ENCODE measurements at regions not wholly inside any gene's neighbourhood (a gene's known extent, or its start where the extent isn't known, plus 50 kb on each side); places are given as distances from the start of the nearest gene placed in this dataset.

DNA sequence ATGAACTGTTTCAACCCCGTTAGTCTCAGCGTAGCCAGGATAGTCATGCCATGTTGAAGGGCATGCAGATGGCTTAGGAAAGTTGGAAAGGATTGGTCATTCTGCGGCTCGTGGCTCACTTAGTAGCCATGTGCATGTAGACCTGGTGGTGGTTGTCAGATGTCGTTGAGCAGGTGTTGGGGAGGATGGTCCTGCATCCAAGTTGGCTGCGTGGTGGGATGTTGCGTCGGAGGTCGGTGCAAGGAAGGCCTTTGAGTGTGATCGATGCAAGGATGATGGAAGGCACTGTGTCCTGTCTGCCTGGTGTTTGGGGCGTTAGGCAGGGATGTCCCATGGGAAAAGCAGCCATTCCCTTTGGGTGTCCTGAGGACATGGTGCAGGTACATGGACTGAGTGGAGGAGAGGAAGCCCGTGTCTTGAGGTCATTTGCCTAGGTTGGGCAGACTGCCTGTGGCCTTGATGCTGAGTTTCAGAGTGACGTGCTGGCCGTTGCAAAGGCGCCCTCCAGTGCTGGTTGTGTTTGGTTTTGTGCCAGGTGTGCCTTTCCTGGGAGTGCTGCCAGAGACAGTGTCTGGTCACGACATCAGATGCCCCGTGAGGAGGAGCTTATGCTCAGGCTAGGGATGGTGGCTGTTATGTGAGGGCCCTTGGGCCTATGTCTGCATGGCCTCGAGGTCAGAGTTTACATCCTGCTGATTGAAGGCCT lies 103.4 kb downstream of the SNRPN start:
- CTCF ChIA-PET: no interaction called here
- Mint-ChIP-seq H3K27me3 (no peaks in the 10 kb centered on the region), H3K4me1 (no peaks in the 10 kb centered on the region), H3K9me3 (ENCODE audit: insufficient read depth) (peaks cover 44% of the 10 kb centered on the region), H3K27ac (no peak overlapping the region), H3K4me3 (no peak overlapping the region)
- Histone ChIP-seq H3K27me3 (replicated peaks in 1 of 4; ENCODE audit: control extremely low read depth in 1 of 4, control insufficient read depth in 3 of 4, insufficient read depth in 4 of 4, low read length in 3 of 4) (no peaks in the 10 kb centered on the region), H3K4me2 (replicated peaks; ENCODE audit: low read depth, low read length, poor library complexity, severe bottlenecking) (no peak overlapping the region), H3K4me3 (ENCODE audit: control extremely low read depth in 1 of 5, extremely low read depth in 1 of 5, insufficient read depth in 1 of 5, low read depth in 2 of 5, low read length in 4 of 5) (peak overlapping the region in 1 of 5 experiments; percentile 9), H3K4me1 (ENCODE audit: control insufficient read depth in 2 of 2, insufficient read depth in 2 of 2, low read length in 2 of 2) (no peaks in the 10 kb centered on the region), H2AFZ (ENCODE audit: insufficient read depth, low read depth, low read length, poor library complexity, severe bottlenecking) (no peak overlapping the region), H3K79me2 (ENCODE audit: control insufficient read depth, insufficient read depth, low read length) (no peaks in the 10 kb centered on the region), H3K27ac (ENCODE audit: low read length in 2 of 2) (no peak overlapping the region), H3K9me3 (ENCODE audit: control extremely low read depth in 1 of 3, control insufficient read depth in 2 of 3, insufficient read depth in 1 of 3, low read length in 2 of 3) (peaks cover 2 to 100% (median 99%) of the 10 kb centered on the region in 3 donors), H3K9ac (ENCODE audit: low read length) (no peak overlapping the region), H3K36me3 (replicated peaks in 1 of 2; ENCODE audit: control extremely low read depth in 1 of 2, control insufficient read depth in 1 of 2, extremely low read depth in 1 of 2, insufficient read depth in 2 of 2, low read length in 1 of 2) (peaks cover 0 to 69% of the 10 kb centered on the region in 2 experiments), H4K20me1 (ENCODE audit: control insufficient read depth, insufficient read depth, low read length, poor library complexity, severe bottlenecking) (no peaks in the 10 kb centered on the region)
- intact Hi-C loops (cut with micrococcal nuclease): no loop called here
- TF ChIP-seq, protein P1, sequence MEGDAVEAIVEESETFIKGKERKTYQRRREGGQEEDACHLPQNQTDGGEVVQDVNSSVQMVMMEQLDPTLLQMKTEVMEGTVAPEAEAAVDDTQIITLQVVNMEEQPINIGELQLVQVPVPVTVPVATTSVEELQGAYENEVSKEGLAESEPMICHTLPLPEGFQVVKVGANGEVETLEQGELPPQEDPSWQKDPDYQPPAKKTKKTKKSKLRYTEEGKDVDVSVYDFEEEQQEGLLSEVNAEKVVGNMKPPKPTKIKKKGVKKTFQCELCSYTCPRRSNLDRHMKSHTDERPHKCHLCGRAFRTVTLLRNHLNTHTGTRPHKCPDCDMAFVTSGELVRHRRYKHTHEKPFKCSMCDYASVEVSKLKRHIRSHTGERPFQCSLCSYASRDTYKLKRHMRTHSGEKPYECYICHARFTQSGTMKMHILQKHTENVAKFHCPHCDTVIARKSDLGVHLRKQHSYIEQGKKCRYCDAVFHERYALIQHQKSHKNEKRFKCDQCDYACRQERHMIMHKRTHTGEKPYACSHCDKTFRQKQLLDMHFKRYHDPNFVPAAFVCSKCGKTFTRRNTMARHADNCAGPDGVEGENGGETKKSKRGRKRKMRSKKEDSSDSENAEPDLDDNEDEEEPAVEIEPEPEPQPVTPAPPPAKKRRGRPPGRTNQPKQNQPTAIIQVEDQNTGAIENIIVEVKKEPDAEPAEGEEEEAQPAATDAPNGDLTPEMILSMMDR (IDR thresholded peaks at IDR 0.05): no peak
- no peak for TF ChIP-seq EZH2 (IDR thresholded peaks at IDR 0.05; ENCODE audit: borderline replicate concordance, insufficient read depth, low read depth, low read length, poor library complexity, severe bottlenecking)
- POLR2A ChIA-PET: no interaction called here
- DNase-seq: no peak
- no peak for ATAC-seq (ENCODE audit: low read depth)
- 92% methylated on average over 18 of the region's 18 CpGs for WGBS (ENCODE audit: insufficient coverage)

DNA sequence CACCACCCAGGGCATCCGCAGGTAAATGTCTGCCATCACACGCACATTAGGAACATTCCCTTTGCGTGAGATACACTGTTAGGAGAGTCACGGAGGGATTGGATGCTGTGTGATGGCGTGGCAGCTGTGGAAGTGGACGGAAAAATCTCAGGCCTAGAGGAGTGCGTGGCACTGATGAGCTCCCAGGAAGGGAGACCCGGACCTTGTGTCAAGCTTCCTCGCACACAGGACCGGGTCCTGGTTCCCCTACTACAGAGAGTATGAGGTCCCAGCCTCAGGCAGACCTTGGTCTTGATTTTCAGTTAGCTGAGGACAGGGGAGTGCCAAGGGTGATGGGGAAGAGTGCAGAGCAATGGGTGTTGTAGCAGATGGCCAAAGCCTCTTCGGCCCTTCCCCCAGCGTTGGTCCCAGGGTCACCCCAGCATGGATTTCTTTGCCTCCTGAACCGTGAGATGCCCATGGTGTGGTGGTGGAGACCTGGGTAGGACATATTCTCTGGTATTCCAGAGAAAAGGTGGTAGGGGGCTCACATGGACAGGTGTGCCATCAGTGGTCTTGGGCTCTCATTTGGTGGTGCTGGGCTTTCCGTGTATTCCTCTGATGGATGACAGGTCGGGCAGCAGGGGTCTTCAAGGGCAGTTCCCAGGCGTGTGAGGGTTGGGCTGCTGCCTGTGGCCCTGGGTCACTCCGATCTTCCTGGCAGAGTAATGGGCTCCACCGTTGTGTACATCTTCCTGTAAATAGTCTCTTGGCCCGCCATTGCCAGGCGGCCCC lies 105.1 kb downstream of the SNRPN start:
- TF ChIP-seq EZH2 (IDR thresholded peaks at IDR 0.05; ENCODE audit: borderline replicate concordance, insufficient read depth, low read depth, low read length, poor library complexity, severe bottlenecking): no peak
- TF ChIP-seq, protein P1 (IDR thresholded peaks at IDR 0.05): no peak
- Histone ChIP-seq H3K9me3 (ENCODE audit: control extremely low read depth in 1 of 3, control insufficient read depth in 2 of 3, insufficient read depth in 1 of 3, low read length in 2 of 3) (peaks cover 2 to 100% (median 100%) of the 10 kb centered on the region in 3 donors), H3K4me3 (ENCODE audit: control extremely low read depth in 1 of 5, extremely low read depth in 1 of 5, insufficient read depth in 1 of 5, low read depth in 2 of 5, low read length in 4 of 5) (no peak overlapping the region), H3K4me2 (replicated peaks; ENCODE audit: low read depth, low read length, poor library complexity, severe bottlenecking) (no peak overlapping the region), H3K9ac (ENCODE audit: low read length) (peak overlapping the region; percentile 7), H3K4me1 (ENCODE audit: control insufficient read depth in 2 of 2, insufficient read depth in 2 of 2, low read length in 2 of 2) (no peaks in the 10 kb centered on the region), H3K27me3 (replicated peaks in 1 of 4; ENCODE audit: control extremely low read depth in 1 of 4, control insufficient read depth in 3 of 4, insufficient read depth in 4 of 4, low read length in 3 of 4) (no peaks in the 10 kb centered on the region), H3K36me3 (replicated peaks in 1 of 2; ENCODE audit: control extremely low read depth in 1 of 2, control insufficient read depth in 1 of 2, extremely low read depth in 1 of 2, insufficient read depth in 2 of 2, low read length in 1 of 2) (peaks cover 0 to 79% of the 10 kb centered on the region in 2 experiments), H4K20me1 (ENCODE audit: control insufficient read depth, insufficient read depth, low read length, poor library complexity, severe bottlenecking) (no peaks in the 10 kb centered on the region), H3K79me2 (ENCODE audit: control insufficient read depth, insufficient read depth, low read length) (no peaks in the 10 kb centered on the region), H3K27ac (ENCODE audit: low read length in 2 of 2) (no peak overlapping the region), H2AFZ (ENCODE audit: insufficient read depth, low read depth, low read length, poor library complexity, severe bottlenecking) (no peak overlapping the region)
- CTCF ChIA-PET: no interaction called here
- ATAC-seq (ENCODE audit: low read depth): no peak
- Mint-ChIP-seq H3K27ac (no peak overlapping the region), H3K4me1 (no peaks in the 10 kb centered on the region), H3K9me3 (ENCODE audit: insufficient read depth) (peaks cover 44% of the 10 kb centered on the region), H3K4me3 (no peak overlapping the region), H3K27me3 (no peaks in the 10 kb centered on the region)
- no peak for DNase-seq
- intact Hi-C loops (cut with micrococcal nuclease): no loop called here
- POLR2A ChIA-PET: no interaction called here
- WGBS (ENCODE audit: insufficient coverage): 96% methylated on average over 19 of the region's 20 CpGs
